Suprapubic skin (tissue), 4 donors: ENCODE measurements at regions not wholly inside any gene's neighbourhood (a gene's known extent, or its start where the extent isn't known, plus 50 kb on each side); places are given as distances from the start of the nearest gene placed in this dataset.

Experiments
- DNase-seq, 2 donors: peaks; one replicate each; pipeline ENCODE4 v3.0.0-alpha.2; 2019; ENCODE audit warnings: low spot score in 2 of 2
- H3K27ac ChIP-seq: fragments of 200-600 bp; sonication (generic); one replicate; pipeline ENCODE4 v1.5.1; 2019
- H3K27me3 ChIP-seq: fragments of 200-600 bp; sonication (generic); one replicate; pipeline ENCODE4 v1.5.1; 2019
- H3K36me3 ChIP-seq: fragments of 200-600 bp; sonication (generic); one replicate; pipeline ENCODE4 v1.5.1; 2019
- H3K4me1 ChIP-seq: fragments of 200-600 bp; sonication (generic); one replicate; pipeline ENCODE4 v1.5.1; 2019
- H3K4me3 ChIP-seq: fragments of 200-600 bp; sonication (generic); one replicate; pipeline ENCODE4 v1.5.1; 2019; ENCODE audit warnings: mild to moderate bottlenecking
- H3K9me3 ChIP-seq: fragments of 200-600 bp; sonication (generic); one replicate; pipeline ENCODE4 v1.5.1; 2019
- CTCF ChIP-seq, 2 donors: fragments of 200-600 bp in 1 of 2; fragments of 450-650 bp in 1 of 2; sonication (generic) in 1 of 2; IDR thresholded peaks; one replicate each; pipeline ENCODE4 v1.5.1; 2016 to 2019; ENCODE audit warnings: antibody characterized with exemption in 2 of 2, mild to moderate bottlenecking in 1 of 2, moderate library complexity in 1 of 2
- EP300 ChIP-seq: sonication (generic); formaldehyde crosslinking; IDR thresholded peaks from one replicate; pipeline ENCODE4 v1.6.1; 2017; ENCODE audit warnings: antibody characterized with exemption
- POLR2A ChIP-seq, 2 donors: fragments of 450-650 bp; IDR thresholded peaks; one replicate each; pipeline ENCODE4 v1.6.1; 2017; ENCODE audit warnings: antibody characterized with exemption in 2 of 2, mild to moderate bottlenecking in 2 of 2, moderate library complexity in 2 of 2
- POLR2AphosphoS5 ChIP-seq, 3 donors: sonication (generic); formaldehyde crosslinking; IDR thresholded peaks; one replicate each; pipeline ENCODE4 v1.6.1; 2017; ENCODE audit warnings: antibody characterized with exemption in 3 of 3
- WGBS: methylation state at CpG from one replicate; pipeline ENCODE4 v1.1.5; 2018; 5-methylcytosine and 5-hydroxymethylcytosine counted together

DNA sequence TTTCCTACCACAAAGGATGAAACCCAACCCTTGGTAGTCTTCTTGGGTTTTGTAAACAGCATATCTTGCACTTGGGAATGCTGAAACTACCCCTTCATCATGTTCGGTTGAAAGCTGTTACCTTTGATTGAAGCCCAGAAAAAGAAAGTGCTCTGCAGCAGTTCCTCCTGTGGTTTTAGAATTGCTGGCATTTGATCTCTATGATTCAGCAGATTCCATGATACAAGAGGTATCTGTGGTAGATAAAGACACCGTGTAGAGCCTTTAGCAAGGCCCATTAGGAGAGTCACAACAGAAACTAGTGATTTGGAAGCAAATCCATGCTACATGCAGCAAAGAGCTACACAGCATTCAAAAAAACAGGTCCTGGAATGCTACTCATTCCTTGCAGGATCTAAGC, 557.0 kb downstream of the TLE1 start:
- Histone ChIP-seq H3K4me1 (no peaks in the 10 kb centered on the region), H3K27me3 (no peaks in the 10 kb centered on the region), H3K9me3 (no peaks in the 10 kb centered on the region), H3K36me3 (no peaks in the 10 kb centered on the region), H3K4me3 (no peak overlapping the region), H3K27ac (no peak overlapping the region)
- 60% methylated on average over 2 of the region's 2 CpGs for WGBS
- no peak for TF ChIP-seq EP300
- no peak for TF ChIP-seq POLR2A (IDR thresholded peaks at IDR 0.05)
- TF ChIP-seq CTCF (IDR thresholded peaks at IDR 0.05) = no peak
- no peak for TF ChIP-seq POLR2AphosphoS5 (IDR thresholded peaks at IDR 0.05)
- no peak for DNase-seq

- DNase-seq = no peak
- Histone ChIP-seq H3K27ac (no peak overlapping the region), H3K36me3 (no peaks in the 10 kb centered on the region), H3K9me3 (no peaks in the 10 kb centered on the region), H3K4me1 (no peaks in the 10 kb centered on the region), H3K27me3 (no peaks in the 10 kb centered on the region), H3K4me3 (no peak overlapping the region)
- WGBS = 78% methylated on average over 6 of the region's 6 CpGs
- TF ChIP-seq EP300 (no peak), POLR2AphosphoS5 (IDR thresholded peaks at IDR 0.05) (no peak), POLR2A (IDR thresholded peaks at IDR 0.05) (no peak), CTCF (IDR thresholded peaks at IDR 0.05) (no peak)
Measured at GRCh38 chr9:81128701-81129100, 560.6 kb downstream of the TLE1 start.

DNA sequence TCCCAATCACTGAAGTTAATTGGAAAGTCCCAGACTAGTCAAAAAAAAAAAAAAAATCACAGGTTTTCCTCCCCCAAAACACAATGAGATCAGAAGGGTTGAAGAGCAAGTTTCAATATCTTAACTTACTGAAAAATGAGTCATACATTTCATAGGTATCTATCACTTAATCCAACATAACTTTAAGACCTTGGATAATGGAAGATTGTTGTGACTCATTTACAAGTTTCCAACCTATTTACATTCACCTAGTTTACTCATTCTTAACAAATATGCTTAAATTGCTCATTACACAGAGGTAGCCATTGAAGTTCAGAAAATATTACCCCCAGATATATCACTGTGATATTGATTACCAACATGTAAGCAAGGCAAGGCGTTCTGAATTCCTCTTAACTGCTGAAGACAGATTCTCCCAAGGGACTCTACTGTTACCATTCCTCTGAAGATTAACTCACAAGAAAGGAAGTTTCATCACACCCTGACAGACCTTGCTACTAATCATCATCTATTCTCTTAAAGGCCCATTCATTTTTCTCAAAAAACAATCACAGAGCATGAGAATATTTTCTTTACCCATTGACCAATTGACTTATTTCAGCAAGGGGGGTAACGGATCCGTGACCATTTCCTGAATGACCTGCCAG, 563.8 kb downstream of the TLE1 start:
- Histone ChIP-seq H3K27ac (no peak overlapping the region), H3K4me3 (no peak overlapping the region), H3K9me3 (no peaks in the 10 kb centered on the region), H3K27me3 (no peaks in the 10 kb centered on the region), H3K4me1 (no peaks in the 10 kb centered on the region), H3K36me3 (no peaks in the 10 kb centered on the region)
- no peak for DNase-seq
- TF ChIP-seq POLR2A (IDR thresholded peaks at IDR 0.05) (no peak), EP300 (no peak), CTCF (IDR thresholded peaks at IDR 0.05) (no peak), POLR2AphosphoS5 (IDR thresholded peaks at IDR 0.05) (no peak)
- WGBS = 45% methylated on average over 3 of the region's 3 CpGs

DNA sequence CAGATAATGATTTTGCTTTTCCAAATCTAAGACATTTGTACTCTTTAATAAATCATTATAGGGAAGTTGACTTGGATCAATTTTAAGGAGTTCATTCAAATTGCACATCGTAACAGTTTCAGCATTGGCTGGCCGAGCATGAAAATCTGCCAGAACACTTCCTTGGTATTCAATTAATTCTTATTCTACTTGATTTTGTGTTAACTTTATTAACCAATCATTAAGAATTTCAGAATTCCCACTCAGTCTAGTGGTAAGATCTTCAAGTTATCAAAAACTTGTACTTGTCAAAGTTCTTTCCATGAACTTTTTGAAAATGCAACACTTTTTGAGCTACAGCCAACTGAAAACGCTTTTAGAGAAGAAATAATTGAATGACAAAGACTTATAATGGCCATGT, 565.8 kb downstream of the TLE1 start:
- H3K4me3 ChIP-seq = no peak overlapping the region
- H3K27me3 ChIP-seq = no peaks in the 10 kb centered on the region
- no peaks in the 10 kb centered on the region for H3K36me3 ChIP-seq
- H3K9me3 ChIP-seq = no peaks in the 10 kb centered on the region
- no peak overlapping the region for H3K27ac ChIP-seq
- 79% methylated on average over 3 of the region's 3 CpGs for WGBS
- DNase-seq = no peak
- H3K4me1 ChIP-seq = no peaks in the 10 kb centered on the region
- TF ChIP-seq POLR2A (IDR thresholded peaks at IDR 0.05) (no peak), POLR2AphosphoS5 (IDR thresholded peaks at IDR 0.05) (no peak), CTCF (IDR thresholded peaks at IDR 0.05) (no peak), EP300 (no peak)

- no peak overlapping the region for H3K27ac ChIP-seq
- 100% methylated on average over 1 of the region's 2 CpGs for WGBS
- DNase-seq = no peak
- no peak overlapping the region for H3K4me3 ChIP-seq
- H3K4me1 ChIP-seq = no peaks in the 10 kb centered on the region
- no peaks in the 10 kb centered on the region for H3K36me3 ChIP-seq
- no peaks in the 10 kb centered on the region for H3K9me3 ChIP-seq
- TF ChIP-seq POLR2A (IDR thresholded peaks at IDR 0.05) = no peak
- TF ChIP-seq EP300 = no peak
- TF ChIP-seq CTCF (IDR thresholded peaks at IDR 0.05) = no peak
- no peak for TF ChIP-seq POLR2AphosphoS5 (IDR thresholded peaks at IDR 0.05)
- no peaks in the 10 kb centered on the region for H3K27me3 ChIP-seq
Measured at GRCh38 chr9:81122749-81123148, 566.6 kb downstream of the TLE1 start.
